ENCODE measurements at regions not wholly inside any gene's neighbourhood (a gene's known extent, or its start where the extent isn't known, plus 50 kb on each side); places are given as distances from the start of the nearest gene placed in this dataset.
"Not testable (repeated sequence)": the region's sequence is repeated elsewhere in the genome, so short reads cannot be mapped to it uniquely, and the experiment has no call there.

- TF ChIP-seq ZNF70 (CRISPR knock-in tag; IDR thresholded peaks at IDR 0.05); ARNTL (CRISPR knock-in tag; IDR thresholded peaks at IDR 0.05; ENCODE audit: borderline replicate concordance, low read depth); PATZ1 (CRISPR knock-in tag; IDR thresholded peaks at IDR 0.05; ENCODE audit: borderline replicate concordance); OSR1 (CRISPR knock-in tag; IDR thresholded peaks at IDR 0.05); ISL1 (CRISPR knock-in tag; IDR thresholded peaks at IDR 0.05); RARB (CRISPR knock-in tag; IDR thresholded peaks at IDR 0.05); GLIS3 (CRISPR knock-in tag; IDR thresholded peaks at IDR 0.05); ZFP3 (CRISPR knock-in tag; IDR thresholded peaks at IDR 0.05); TCF4 (CRISPR knock-in tag; IDR thresholded peaks at IDR 0.05; ENCODE audit: borderline replicate concordance); ESRRG (CRISPR knock-in tag; IDR thresholded peaks at IDR 0.05): not testable (repeated sequence)
- TF ChIP-seq, protein P1, sequence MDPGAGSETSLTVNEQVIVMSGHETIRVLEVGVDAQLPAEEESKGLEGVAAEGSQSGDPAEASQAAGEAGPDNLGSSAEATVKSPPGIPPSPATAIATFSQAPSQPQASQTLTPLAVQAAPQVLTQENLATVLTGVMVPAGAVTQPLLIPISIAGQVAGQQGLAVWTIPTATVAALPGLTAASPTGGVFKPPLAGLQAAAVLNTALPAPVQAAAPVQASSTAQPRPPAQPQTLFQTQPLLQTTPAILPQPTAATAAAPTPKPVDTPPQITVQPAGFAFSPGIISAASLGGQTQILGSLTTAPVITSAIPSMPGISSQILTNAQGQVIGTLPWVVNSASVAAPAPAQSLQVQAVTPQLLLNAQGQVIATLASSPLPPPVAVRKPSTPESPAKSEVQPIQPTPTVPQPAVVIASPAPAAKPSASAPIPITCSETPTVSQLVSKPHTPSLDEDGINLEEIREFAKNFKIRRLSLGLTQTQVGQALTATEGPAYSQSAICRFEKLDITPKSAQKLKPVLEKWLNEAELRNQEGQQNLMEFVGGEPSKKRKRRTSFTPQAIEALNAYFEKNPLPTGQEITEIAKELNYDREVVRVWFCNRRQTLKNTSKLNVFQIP (CRISPR knock-in tag; IDR thresholded peaks at IDR 0.05; ENCODE audit: borderline replicate concordance, low read depth), result not testable (repeated sequence)
Measured at GRCh38 chr1:146688893-146689292, 249.2 kb upstream of the NBPF12 start.
